Central memory CD4-positive, alpha-beta T cell (primary cell): ENCODE measurements at regions not wholly inside any gene's neighbourhood (a gene's known extent, or its start where the extent isn't known, plus 50 kb on each side); places are given as distances from the start of the nearest gene placed in this dataset.
"Not testable (repeated sequence)": the region's sequence is repeated elsewhere in the genome, so short reads cannot be mapped to it uniquely, and the experiment has no call there.

Experiments used
- DNase-seq: peaks from one replicate; pipeline ENCODE4 v3.0.0; 2022

DNA sequence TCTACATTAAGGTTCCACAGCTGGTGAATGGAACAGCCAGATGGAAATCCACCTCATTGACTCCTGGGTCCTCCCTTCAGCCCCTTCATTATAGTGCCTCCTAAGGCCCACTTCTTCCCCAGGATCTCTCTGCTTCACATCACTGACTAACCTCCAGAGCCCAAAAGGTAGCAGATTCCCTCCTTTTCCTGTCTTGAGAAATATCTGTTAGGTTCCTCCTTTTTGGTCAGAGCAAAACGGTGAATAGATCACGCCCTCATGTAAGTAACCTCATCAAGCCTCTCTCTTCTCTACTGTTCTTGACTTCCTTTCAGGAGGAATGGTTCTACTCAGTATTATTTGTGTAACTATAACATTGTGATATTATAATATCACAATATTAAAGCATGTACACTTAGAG lies 155.0 kb upstream of the SRD5A2 start:
- no peak for DNase-seq

DNA sequence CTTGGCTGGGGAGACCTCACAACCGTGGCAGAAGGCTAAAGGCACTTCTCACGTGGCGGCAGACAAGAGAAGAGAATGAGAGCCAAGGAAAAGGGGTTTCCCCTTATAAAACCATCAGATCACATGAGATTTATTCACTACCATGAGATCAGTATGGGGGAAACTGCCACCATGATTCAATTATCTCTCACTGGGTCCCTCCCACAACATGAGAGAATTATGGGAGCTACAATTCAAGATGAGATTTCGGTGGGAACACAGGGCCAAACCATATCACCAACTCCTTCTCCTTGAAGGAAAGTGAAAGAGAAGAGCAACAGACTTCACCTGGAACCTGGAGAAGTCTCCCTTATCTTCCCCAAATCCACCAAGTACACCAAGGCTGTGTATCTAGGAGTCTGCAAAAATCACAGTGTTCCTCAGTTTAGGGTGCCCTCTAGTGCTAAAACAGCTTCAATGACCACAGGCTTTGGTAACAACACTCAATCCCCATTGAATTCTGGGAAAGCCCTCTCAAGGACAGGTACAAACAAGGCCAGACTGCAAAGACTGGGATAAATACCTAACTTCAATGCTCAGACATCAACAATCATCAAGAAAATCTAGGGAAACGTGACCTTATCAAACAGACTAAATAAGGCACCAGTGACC lies 148.8 kb upstream of the SRD5A2 start:
- DNase-seq, result no peak

GRCh38 chr2:31729065-31729439 lies 148.3 kb upstream of the SRD5A2 start:
- DNase-seq, result no peak

- DNase-seq, result no peak
Measured at GRCh38 chr2:31728406-31729064, 147.8 kb upstream of the SRD5A2 start.

DNA sequence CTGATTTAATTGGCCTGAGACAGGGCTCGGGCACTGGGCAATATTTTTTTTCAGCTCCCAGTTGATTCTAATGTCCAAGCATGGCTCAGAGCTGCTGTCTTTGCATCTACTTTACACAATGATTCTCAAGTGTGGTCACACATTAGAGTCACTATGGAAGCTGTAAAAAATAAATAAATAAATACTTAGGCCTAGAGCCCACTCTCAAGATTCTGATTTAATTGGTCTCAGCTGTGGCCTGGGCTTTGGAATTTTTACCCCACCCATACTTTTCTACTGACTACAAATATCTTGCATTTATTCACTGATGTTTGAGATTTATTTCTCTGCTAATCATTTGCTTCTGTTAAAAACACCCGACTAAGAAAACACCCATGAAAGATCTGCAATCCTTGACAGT lies 145.7 kb upstream of the SRD5A2 start:
- DNase-seq, result no peak

DNA sequence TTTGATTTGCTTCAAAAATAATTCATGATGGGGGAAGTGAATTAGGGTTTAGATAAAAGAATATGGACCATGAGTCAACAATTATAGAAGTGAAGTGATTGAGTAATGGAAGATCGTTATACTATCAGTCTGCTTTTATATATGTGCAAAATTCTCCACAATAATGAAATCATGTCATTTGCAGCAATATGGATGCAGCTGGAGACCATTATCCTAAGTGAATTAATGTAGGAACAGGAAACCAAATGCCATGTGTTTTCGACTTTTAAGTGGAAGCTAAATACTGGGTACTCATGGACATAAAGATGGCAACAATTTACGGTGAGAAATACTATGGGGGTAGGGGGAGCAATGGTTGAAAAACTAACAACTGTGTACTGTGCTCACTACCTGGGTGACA lies 144.7 kb upstream of the SRD5A2 start:
- no peak for DNase-seq

DNA sequence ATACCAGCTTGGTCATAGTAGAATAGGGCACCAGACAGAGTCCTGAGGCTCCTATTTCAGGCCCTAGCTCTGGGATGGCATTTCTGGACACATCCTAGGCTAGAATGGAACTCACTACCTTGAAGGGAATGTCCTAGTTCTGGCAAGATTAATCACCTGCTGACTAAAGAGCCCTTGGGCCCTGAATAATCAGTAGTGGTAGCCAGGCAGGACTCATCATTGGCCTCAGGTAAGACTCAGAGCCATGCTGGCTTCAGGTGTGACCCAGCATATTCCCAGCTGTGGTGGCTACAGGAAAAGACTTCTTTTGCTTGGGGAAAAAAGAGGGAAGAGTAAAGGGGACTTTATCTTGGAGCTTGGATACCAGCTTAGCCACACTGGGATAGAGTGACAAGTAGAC lies 131.0 kb upstream of the SRD5A2 start:
- DNase-seq, result no peak

DNA sequence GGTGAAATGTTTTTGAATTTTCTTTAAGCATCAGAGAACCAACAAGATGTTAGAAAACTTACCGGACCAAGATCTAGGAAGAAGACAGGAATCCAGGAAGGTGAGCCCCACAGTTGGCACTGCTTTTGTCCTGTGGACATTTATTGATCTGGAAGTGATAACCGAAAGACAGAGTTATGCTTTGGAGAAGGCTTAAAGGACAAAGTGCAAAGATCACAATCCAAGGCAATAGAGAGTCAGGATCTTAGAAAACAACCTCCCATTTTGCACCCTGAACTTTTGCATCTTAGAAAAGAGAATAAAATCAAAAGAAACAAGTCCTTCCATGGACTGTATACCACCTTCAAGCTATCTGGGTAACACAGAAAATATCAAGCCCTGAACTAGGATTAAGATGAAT lies 129.4 kb upstream of the SRD5A2 start:
- DNase-seq, result no peak

GRCh38 chr2:31707992-31708391 lies 127.3 kb upstream of the SRD5A2 start:
- DNase-seq, result no peak

GRCh38 chr2:31704561-31705212 lies 123.9 kb upstream of the SRD5A2 start:
- DNase-seq, result no peak

DNA sequence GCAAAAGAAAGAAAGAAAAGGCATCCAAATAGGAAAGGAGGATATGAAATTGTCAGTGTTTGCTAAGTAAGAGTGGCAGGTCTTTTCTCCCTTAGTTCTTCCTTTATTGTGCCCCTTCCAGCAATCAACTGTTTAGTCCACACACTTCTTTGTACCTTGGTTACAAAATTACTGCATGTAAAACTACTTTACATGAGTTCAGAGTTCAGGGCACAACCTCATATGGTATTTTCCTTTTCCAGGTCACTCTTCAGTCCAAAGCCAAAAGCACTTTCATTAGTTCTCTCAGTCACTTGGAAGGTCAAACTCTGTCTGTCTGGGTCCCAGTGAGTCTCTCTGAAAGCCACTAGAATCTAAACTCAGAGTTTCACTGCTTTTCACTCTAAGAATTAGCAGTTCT lies 122.5 kb upstream of the SRD5A2 start:
- DNase-seq, result no peak

GRCh38 chr2:31698722-31699121 lies 118.0 kb upstream of the SRD5A2 start:
- DNase-seq, result no peak

GRCh38 chr2:31696068-31696467 lies 115.3 kb upstream of the SRD5A2 start:
- DNase-seq, result no peak

DNA sequence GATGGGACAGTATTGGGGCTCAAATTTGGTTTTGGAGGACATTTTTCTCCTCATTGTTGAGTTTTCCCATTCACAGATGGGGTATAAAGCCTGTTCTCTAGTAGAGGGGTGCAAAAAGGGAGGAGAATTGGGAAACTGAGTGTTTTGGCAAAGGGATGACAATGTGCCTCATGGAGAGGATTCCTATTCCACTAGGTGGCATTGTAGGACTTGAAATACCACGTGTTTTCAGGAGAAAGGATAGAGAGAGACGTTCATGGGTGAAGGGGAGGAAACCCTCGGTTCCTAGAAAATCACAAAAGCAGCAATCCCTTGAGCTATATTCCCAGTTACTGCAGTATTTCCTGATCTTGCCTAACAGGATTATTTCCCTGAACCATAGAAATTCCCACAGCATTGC lies 113.7 kb upstream of the SRD5A2 start:
- DNase-seq, result no peak

- DNase-seq, result no peak
Measured at GRCh38 chr2:31693882-31694281, 113.1 kb upstream of the SRD5A2 start.

- DNase-seq, result no peak
Measured at GRCh38 chr2:31688282-31688681, 107.5 kb upstream of the SRD5A2 start.

DNA sequence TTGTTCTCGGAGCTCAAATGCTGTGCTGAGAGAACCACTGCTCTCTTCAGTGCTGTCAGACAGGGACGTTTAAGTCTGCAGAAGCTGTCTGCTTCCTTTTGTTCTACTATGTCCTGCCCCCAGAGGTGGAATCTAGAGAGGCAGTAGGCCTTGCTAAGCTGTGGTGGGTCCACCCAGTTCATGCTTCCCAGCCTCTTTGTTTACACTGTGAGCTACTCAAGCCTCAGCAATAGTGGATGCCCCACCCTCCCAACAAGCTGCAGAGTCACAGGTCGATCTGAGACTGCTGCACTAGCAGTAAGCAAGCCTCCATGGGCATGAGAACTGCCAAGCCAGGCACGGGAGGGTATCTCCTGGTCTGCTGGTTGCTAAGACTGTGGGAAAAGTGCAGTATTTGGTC lies 102.8 kb upstream of the SRD5A2 start:
- DNase-seq, result not testable (repeated sequence)

DNA sequence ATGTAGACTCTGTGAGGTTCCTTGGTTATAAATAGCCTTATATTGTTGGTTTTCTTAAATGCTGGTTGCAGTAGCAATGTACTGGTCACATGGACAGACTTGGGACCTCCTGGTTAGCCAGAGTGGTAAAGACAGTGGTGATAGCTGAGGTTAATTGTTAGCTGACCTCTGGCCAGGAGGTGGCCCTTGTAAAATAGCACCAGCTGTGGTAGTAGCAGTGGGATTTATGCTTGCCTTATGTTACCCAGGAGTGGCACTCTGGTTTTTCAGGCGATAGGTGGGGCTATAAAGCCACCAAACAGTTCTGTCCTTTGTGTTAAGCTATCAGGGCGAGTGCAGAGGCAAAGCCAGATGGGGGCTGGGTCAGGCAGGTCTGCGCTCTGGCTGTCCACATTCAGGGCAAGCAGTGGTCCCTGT lies 94.8 kb upstream of the SRD5A2 start:
- no peak for DNase-seq

- no peak for DNase-seq
Measured at GRCh38 chr2:31674446-31674845, 93.7 kb upstream of the SRD5A2 start.

GRCh38 chr2:31666878-31667277 lies 86.1 kb upstream of the SRD5A2 start:
- no peak for DNase-seq

DNA sequence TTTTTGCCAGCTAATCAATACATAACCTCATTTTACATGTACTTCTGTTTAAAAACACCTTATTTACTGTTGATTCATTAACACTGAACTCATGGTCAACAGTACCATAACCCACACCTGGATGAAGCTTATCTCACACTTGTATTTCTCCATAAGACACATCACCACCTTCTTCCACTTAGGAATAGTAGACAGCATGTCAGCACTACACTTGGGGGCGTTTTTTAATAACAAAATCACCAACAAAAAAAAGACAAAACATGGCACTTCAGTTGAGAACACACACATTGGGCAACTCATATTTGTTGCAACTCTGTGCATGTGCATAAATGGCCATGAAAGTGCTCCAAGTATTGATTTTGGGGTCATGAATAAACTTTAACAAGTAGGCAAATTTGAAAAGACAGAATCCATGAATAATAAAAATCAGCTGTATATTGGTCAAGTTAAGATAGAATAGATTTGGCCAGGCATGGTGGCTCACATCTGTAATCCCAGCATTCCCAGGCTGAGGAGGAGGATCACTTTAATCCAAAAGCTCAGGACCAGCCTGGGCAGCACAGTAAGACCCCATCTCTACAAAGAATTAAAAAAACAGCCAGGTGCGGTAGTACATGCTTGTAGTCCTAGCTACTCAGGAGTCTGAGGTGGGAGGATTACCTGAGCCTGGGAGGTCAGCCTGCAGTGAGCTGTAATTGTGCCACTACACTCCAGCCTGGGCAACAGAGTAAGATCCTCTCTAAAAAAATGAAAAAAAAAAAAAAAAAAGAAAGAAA lies 84.4 kb upstream of the SRD5A2 start:
- no peak for DNase-seq

DNA sequence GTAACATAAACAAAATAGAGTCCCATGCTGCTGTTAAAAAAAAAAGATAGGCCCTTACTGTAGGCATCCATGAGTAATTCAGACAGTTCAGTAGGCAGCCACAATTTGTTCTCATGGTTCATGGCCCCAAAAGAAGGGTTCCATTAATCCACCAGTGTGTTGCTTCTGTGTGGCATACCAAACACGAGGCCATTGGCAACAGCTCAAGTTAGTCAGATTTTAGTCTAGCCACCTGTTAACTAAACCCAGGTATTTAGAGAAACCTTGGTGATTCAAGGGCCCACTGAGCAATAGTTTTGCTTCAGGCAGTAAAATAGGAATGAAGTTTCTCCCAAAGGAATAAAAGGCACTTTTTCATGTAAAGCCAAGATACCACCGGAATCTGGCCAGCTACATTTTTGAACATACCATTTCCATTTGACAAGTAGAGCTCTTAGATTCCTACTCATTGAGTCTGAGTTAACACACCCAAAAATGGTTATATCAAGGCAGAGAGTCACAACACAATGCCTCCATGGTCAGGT lies 80.1 kb upstream of the SRD5A2 start:
- no peak for DNase-seq

GRCh38 chr2:31660165-31660564 lies 79.4 kb upstream of the SRD5A2 start:
- no peak for DNase-seq
